ENCODE measurements at regions not wholly inside any gene's neighbourhood (a gene's known extent, or its start where the extent isn't known, plus 50 kb on each side); places are given as distances from the start of the nearest gene placed in this dataset.

DNA sequence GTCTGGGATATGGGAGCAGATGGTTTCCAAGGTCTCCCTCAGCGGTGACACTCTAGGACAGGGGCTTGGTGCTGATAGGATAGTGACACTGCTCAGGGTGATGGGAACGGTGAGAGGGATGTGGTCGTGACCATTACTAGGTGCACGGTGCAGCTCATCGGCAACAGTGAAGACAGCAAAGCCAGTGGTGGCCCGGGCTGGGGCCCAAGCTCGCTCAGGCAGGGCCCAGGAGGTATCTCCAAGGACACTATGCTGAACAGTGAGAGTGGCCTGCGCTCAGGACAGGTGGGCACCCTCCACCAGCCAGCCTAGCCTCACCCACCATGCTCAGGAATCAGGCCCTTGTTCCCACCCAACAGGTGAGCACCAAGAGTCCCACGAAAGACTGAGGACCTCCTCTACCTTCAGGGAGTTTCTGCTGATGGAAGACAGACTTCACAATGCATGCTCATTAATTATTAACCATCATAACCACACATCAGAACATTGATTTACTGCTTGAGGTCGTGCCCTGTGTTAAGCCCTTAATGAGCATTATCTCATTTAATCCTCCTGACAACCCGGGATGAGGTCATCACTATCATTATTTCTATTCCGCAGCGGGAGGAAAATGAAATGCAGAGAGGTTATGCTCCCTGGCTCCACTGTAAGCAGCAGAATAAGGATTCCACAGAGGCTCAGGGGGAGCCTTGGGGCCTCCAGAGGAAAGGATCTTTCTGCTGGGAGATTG lies 269.4 kb downstream of the UACA start:
- Histone ChIP-seq H3K27me3 (no peaks in the 10 kb centered on the region), H3K4me1 (peaks cover 0 to 4% (median 2%) of the 10 kb centered on the region in 4 donors), H3K27ac (no peak overlapping the region), H3K4me3 (no peak overlapping the region), H3K36me3 (no peaks in the 10 kb centered on the region), H3K9me3 (no peaks in the 10 kb centered on the region)
- TF ChIP-seq CTCF (IDR thresholded peaks at IDR 0.05), result no peak
- no peak for TF ChIP-seq POLR2A (IDR thresholded peaks at IDR 0.05)
- intact Hi-C loops (cut with DNase I), result loop anchor here in 1 of 2 donors (10.0 kb wide), 1 partner anchor 1019 kb away; no protein-coding TSS in a partner anchor
- ATAC-seq (peak in 2 of 4 donors; percentile 8 to 38), DNase-seq (no peak)
- WGBS (ENCODE audit: insufficient coverage, low coverage, low lambda C conversion rate, missing lambda C conversion rate), result 28% methylated on average over 5 of the region's 13 CpGs

DNA sequence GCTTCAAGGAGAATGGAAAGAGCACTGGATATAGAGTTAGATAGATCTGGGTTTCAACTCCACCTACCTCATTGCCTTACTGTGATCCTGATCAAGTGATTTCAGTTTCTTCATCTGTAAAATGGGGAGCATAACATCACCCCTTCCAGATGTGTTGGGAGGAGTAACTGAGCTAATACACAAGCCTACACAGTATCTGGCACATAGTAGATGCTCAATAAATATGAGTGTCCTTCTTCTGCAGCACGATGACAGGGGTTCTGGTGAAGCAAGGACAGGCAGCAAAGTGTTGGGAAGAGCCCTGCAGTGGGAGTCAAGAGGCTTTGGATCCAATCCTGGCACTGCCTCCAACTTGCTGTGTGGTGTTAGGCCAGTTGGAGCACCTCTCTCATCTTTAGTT lies 270.0 kb downstream of the UACA start:
- H3K27me3 ChIP-seq, result no peaks in the 10 kb centered on the region
- TF ChIP-seq POLR2A (IDR thresholded peaks at IDR 0.05) (no peak), CTCF (IDR thresholded peaks at IDR 0.05) (no peak)
- peaks cover 0 to 4% (median 2%) of the 10 kb centered on the region in 4 donors for H3K4me1 ChIP-seq
- no peak overlapping the region for H3K27ac ChIP-seq
- DNase-seq (no peak), ATAC-seq (no peak)
- H3K4me3 ChIP-seq, result no peak overlapping the region
- no peaks in the 10 kb centered on the region for H3K36me3 ChIP-seq
- H3K9me3 ChIP-seq, result no peaks in the 10 kb centered on the region
- no CpG with 5 or more reads among the region's 1 CpG for WGBS (ENCODE audit: insufficient coverage, low coverage, low lambda C conversion rate, missing lambda C conversion rate)
- intact Hi-C loops (cut with DNase I), result loop anchor here in 1 of 2 donors (10.0 kb wide), 1 partner anchor 1019 kb away; no protein-coding TSS in a partner anchor

DNA sequence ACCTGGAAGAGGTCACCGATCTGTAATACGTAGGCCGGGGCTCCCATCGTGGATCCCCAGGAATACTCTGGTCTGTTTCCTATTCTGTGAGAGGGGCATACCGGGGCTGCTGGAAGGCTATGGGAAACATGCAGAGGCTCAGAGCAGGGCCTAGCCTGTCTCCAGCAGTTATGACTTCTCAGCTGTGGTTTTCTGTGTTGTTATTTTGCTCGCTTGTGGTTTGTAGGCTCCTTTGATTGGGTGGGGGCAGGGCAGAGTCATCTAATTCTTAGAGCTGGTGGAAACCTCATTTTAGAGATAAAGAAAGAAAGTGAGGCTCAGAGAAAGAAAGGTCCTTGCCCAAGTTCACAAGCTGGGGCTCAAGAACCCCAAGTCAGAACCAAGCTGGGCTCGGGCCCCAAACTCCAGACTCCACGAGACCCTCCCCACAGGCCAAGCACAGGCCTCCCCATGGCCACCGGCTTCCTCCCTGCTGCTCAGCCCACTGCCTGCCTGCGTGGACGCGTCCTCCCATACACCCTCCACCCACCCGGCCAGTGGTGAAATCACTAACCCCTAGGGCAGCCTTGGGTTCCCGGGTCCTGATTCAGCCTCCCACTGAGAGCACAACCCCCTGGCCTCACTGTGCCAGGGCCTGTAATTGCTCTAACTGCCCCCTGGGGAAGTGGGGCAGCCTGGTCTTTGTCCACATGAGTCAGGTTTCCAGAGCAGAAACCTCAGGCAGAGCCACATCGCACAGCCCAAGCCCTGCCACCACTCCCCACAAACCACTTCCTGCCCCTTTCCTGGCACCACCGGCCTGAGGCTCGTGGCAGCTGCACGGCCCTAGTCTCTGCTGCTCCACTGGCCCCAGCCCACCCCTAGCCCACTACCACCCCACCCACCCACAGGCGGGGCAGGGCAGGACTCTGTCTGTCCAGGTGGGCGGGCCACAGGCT lies 270.8 kb downstream of the UACA start:
- DNase-seq (peak in 2 of 3 donors; percentile 64 to 71), ATAC-seq (peak; percentile 37 to 60 (median 50))
- H3K36me3 ChIP-seq, result no peaks in the 10 kb centered on the region
- intact Hi-C loops (cut with DNase I), result loop anchor here in 1 of 2 donors (10.0 kb wide), 1 partner anchor 1018 kb away; no protein-coding TSS in a partner anchor
- no peaks in the 10 kb centered on the region for H3K9me3 ChIP-seq
- H3K27ac ChIP-seq, result no peak overlapping the region
- WGBS (ENCODE audit: insufficient coverage, low coverage, low lambda C conversion rate, missing lambda C conversion rate), result 68% methylated on average over 5 of the region's 20 CpGs
- H3K27me3 ChIP-seq, result no peaks in the 10 kb centered on the region
- no peak overlapping the region for H3K4me3 ChIP-seq
- H3K4me1 ChIP-seq, result peaks cover 0 to 4% (median 2%) of the 10 kb centered on the region in 4 donors
- no peak for TF ChIP-seq CTCF (IDR thresholded peaks at IDR 0.05)
- TF ChIP-seq POLR2A (IDR thresholded peaks at IDR 0.05), result no peak

DNA sequence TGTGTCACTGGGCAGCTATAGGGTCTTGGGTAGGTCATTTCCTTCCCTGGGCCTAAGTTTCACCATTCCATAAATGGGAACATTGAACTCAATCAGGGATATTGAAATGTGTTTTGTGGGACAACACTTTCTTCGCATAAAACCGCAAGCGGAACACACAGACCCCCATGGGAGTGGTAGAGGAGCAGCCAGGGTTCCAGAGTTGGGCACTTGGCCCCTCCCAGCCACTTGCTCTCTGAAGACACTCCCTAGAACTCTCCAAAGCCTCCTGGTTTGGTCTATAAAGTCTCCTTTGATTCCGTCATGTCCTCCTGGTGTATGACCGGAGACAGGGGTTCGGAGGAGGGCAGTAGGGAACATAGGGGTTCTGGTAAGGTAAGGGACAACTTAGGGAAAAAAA lies 271.7 kb downstream of the UACA start:
- DNase-seq (no peak), ATAC-seq (no peak)
- 93% methylated on average over 6 of the region's 6 CpGs for WGBS (ENCODE audit: insufficient coverage, low coverage, low lambda C conversion rate, missing lambda C conversion rate)
- Histone ChIP-seq H3K36me3 (no peaks in the 10 kb centered on the region), H3K4me1 (peaks cover 0 to 12% (median 2%) of the 10 kb centered on the region in 4 donors), H3K27ac (no peak overlapping the region), H3K27me3 (no peaks in the 10 kb centered on the region), H3K9me3 (no peaks in the 10 kb centered on the region), H3K4me3 (no peak overlapping the region)
- intact Hi-C loops (cut with DNase I), result loop anchor here in 1 of 2 donors (10.0 kb wide), 1 partner anchor 1017 kb away; no protein-coding TSS in a partner anchor
- no peak for TF ChIP-seq POLR2A (IDR thresholded peaks at IDR 0.05)
- no peak for TF ChIP-seq CTCF (IDR thresholded peaks at IDR 0.05)
